GM23248 (cell line): ENCODE measurements at regions not wholly inside any gene's neighbourhood (a gene's known extent, or its start where the extent isn't known, plus 50 kb on each side); places are given as distances from the start of the nearest gene placed in this dataset.

Source experiments
- DNase-seq: peaks from one replicate; pipeline ENCODE4 v3.0.0-alpha.2; 2015
- H2AFZ ChIP-seq: fragments of 200-600 bp; sonication (generic); 2 replicates; pipeline ENCODE4 v1.6.1; 2016; ENCODE audit warnings: antibody characterized with exemption
- H3F3A ChIP-seq: fragments of 200-600 bp; sonication (generic); 2 replicates; pipeline ENCODE4 v1.6.1; 2016; ENCODE audit warnings: mild to moderate bottlenecking, antibody characterized with exemption, mixed run types; ENCODE audit not compliant: insufficient read depth
- H3K27ac ChIP-seq: fragments of 200-600 bp; sonication (generic); 2 replicates; pipeline ENCODE4 v1.5.1; 2016; ENCODE audit warnings: mild to moderate bottlenecking
- H3K27me3 ChIP-seq: fragments of 200-600 bp; sonication (generic); replicated peaks from 2 replicates; pipeline ENCODE4 v1.6.1; 2016; ENCODE audit warnings: mild to moderate bottlenecking; ENCODE audit not compliant: insufficient read depth
- H3K36me3 ChIP-seq: fragments of 200-600 bp; sonication (generic); 2 replicates; pipeline ENCODE4 v1.6.1; 2016; ENCODE audit warnings: low read depth, mild to moderate bottlenecking
- H3K4me1 ChIP-seq: fragments of 200-600 bp; sonication (generic); 2 replicates; pipeline ENCODE4 v1.6.1; 2016; ENCODE audit warnings: mild to moderate bottlenecking; ENCODE audit not compliant: insufficient read depth
- H3K4me2 ChIP-seq: fragments of 200-600 bp; sonication (generic); one replicate; pipeline ENCODE4 v1.6.1; 2016; ENCODE audit warnings: mild to moderate bottlenecking; ENCODE audit not compliant: unreplicated experiment
- H3K4me3 ChIP-seq: fragments of 200-600 bp; sonication (generic); 2 replicates; pipeline ENCODE4 v1.5.1; 2016; ENCODE audit warnings: mild to moderate bottlenecking
- H3K79me2 ChIP-seq: fragments of 200-600 bp; sonication (generic); 2 replicates; pipeline ENCODE4 v1.6.1; 2016; ENCODE audit warnings: mild to moderate bottlenecking; ENCODE audit not compliant: insufficient read depth
- H3K9ac ChIP-seq: fragments of 200-600 bp; sonication (generic); 2 replicates; pipeline ENCODE4 v1.6.1; 2016; ENCODE audit warnings: mild to moderate bottlenecking
- H3K9me2 ChIP-seq: fragments of 200-600 bp; sonication (generic); 2 replicates; pipeline ENCODE4 v1.6.1; 2016; ENCODE audit warnings: mixed run types, mild to moderate bottlenecking, moderate library complexity; ENCODE audit not compliant: insufficient read depth
- H3K9me3 ChIP-seq: fragments of 200-600 bp; sonication (generic); one replicate; pipeline ENCODE4 v1.6.1; 2017; ENCODE audit warnings: low read depth
- H4K20me1 ChIP-seq: fragments of 200-600 bp; sonication (generic); 2 replicates; pipeline ENCODE4 v1.6.0; 2016; ENCODE audit not compliant: insufficient read depth
- EZH2 ChIP-seq: fragments of 200-600 bp; sonication (generic); IDR thresholded peaks from 2 replicates; pipeline ENCODE4 v1.6.1; 2018; ENCODE audit warnings: antibody characterized with exemption, mild to moderate bottlenecking; ENCODE audit not compliant: insufficient read depth, poor library complexity, severe bottlenecking
- EZH2phosphoT487 ChIP-seq: fragments of 200-600 bp; sonication (generic); IDR thresholded peaks from 2 replicates; pipeline ENCODE4 v1.6.1; 2018; ENCODE audit warnings: antibody characterized with exemption, moderate library complexity, mild to moderate bottlenecking, low read depth; ENCODE audit not compliant: insufficient read depth
- WGBS, 2 experiments: methylation state at CpG; one replicate each; pipeline ENCODE4 v1.1.6; 2015 to 2017; ENCODE audit warnings: low lambda C conversion rate in 2 of 2, low coverage in 1 of 2; ENCODE audit errors: missing lambda C conversion rate in 2 of 2; 5-methylcytosine and 5-hydroxymethylcytosine counted together
- in situ Hi-C: fragments of 300-500 bp; cut with MboI; formaldehyde crosslinking; loops from 2 replicates; pipeline ENCODE4 v1.15.0; 2020

- WGBS, 2 experiments, result 23 to 36% methylated on average over 2 of the region's 2 CpGs
- no peak overlapping the region for H3K9ac ChIP-seq
- in situ Hi-C loops, result no loop called here
- TF ChIP-seq EZH2, result no peak
- H3K4me3 ChIP-seq, result no peak overlapping the region
- no peaks in the 10 kb centered on the region for H3K27me3 ChIP-seq
- H3K4me1 ChIP-seq, result no peaks in the 10 kb centered on the region
- no peaks in the 10 kb centered on the region for H4K20me1 ChIP-seq
- no peaks in the 10 kb centered on the region for H3K79me2 ChIP-seq
- no peaks in the 10 kb centered on the region for H3K9me2 ChIP-seq
- H3F3A ChIP-seq, result no peaks in the 10 kb centered on the region
- no peak overlapping the region for H2AFZ ChIP-seq
- no peaks in the 10 kb centered on the region for H3K36me3 ChIP-seq
- H3K4me2 ChIP-seq, result no peak overlapping the region
- H3K9me3 ChIP-seq, result no peaks in the 10 kb centered on the region
- no peak overlapping the region for H3K27ac ChIP-seq
- DNase-seq, result no peak
Observed at GRCh38 chr5:27491047-27491446, 452.7 kb upstream of the CDH9 start.

- H4K20me1 ChIP-seq, result no peaks in the 10 kb centered on the region
- H3K4me1 ChIP-seq, result no peaks in the 10 kb centered on the region
- no peaks in the 10 kb centered on the region for H3K36me3 ChIP-seq
- H2AFZ ChIP-seq, result no peak overlapping the region
- no peaks in the 10 kb centered on the region for H3K9me2 ChIP-seq
- H3K27me3 ChIP-seq, result no peaks in the 10 kb centered on the region
- H3K4me3 ChIP-seq, result no peak overlapping the region
- WGBS, 2 experiments, result 12 to 15% methylated on average over 1 of the region's 1 CpG
- H3K27ac ChIP-seq, result no peak overlapping the region
- no peak for DNase-seq
- TF ChIP-seq EZH2phosphoT487 (no peak), EZH2 (no peak)
- H3K4me2 ChIP-seq, result no peak overlapping the region
- H3K9ac ChIP-seq, result no peak overlapping the region
- no peaks in the 10 kb centered on the region for H3K79me2 ChIP-seq
- no peaks in the 10 kb centered on the region for H3F3A ChIP-seq
- no peaks in the 10 kb centered on the region for H3K9me3 ChIP-seq
- in situ Hi-C loops, result no loop called here
Observed at GRCh38 chr5:27489701-27490100, 451.3 kb upstream of the CDH9 start.

- H3K79me2 ChIP-seq, result no peaks in the 10 kb centered on the region
- in situ Hi-C loops, result no loop called here
- no peak overlapping the region for H2AFZ ChIP-seq
- H3K27ac ChIP-seq, result no peak overlapping the region
- H4K20me1 ChIP-seq, result no peaks in the 10 kb centered on the region
- no peak overlapping the region for H3K4me2 ChIP-seq
- no peaks in the 10 kb centered on the region for H3F3A ChIP-seq
- peaks cover 3% of the 10 kb centered on the region; the same call in 1 of the 2 replicates for H3K36me3 ChIP-seq
- DNase-seq, result no peak
- WGBS, 2 experiments, result 9 to 14% methylated on average over 1 of the region's 1 CpG
- H3K4me1 ChIP-seq, result no peaks in the 10 kb centered on the region
- H3K9me3 ChIP-seq, result no peaks in the 10 kb centered on the region
- no peaks in the 10 kb centered on the region for H3K27me3 ChIP-seq
- no peaks in the 10 kb centered on the region for H3K9me2 ChIP-seq
- H3K9ac ChIP-seq, result no peak overlapping the region
- no peak for TF ChIP-seq EZH2phosphoT487
- no peak for TF ChIP-seq EZH2
- no peak overlapping the region for H3K4me3 ChIP-seq
Observed at GRCh38 chr5:27482663-27483062, 444.3 kb upstream of the CDH9 start.

GRCh38 chr5:27479859-27480258 lies 441.5 kb upstream of the CDH9 start:
- H3K9me2 ChIP-seq, result no peaks in the 10 kb centered on the region
- no peaks in the 10 kb centered on the region for H4K20me1 ChIP-seq
- H3K4me2 ChIP-seq, result no peak overlapping the region
- H3K4me1 ChIP-seq, result no peaks in the 10 kb centered on the region
- 14 to 16% methylated on average over 4 of the region's 4 CpGs for WGBS, 2 experiments
- in situ Hi-C loops, result no loop called here
- peaks cover 3% of the 10 kb centered on the region; the same call in 1 of the 2 replicates for H3K36me3 ChIP-seq
- H3K9me3 ChIP-seq, result no peaks in the 10 kb centered on the region
- TF ChIP-seq EZH2phosphoT487 (no peak), EZH2 (no peak)
- no peak overlapping the region for H3K9ac ChIP-seq
- DNase-seq, result no peak
- no peaks in the 10 kb centered on the region for H3F3A ChIP-seq
- no peaks in the 10 kb centered on the region for H3K27me3 ChIP-seq
- H3K27ac ChIP-seq, result no peak overlapping the region
- no peak overlapping the region for H2AFZ ChIP-seq
- no peak overlapping the region for H3K4me3 ChIP-seq
- no peaks in the 10 kb centered on the region for H3K79me2 ChIP-seq

GRCh38 chr5:27477550-27477949 lies 439.2 kb upstream of the CDH9 start:
- DNase-seq, result no peak
- H3K9me3 ChIP-seq, result no peaks in the 10 kb centered on the region
- TF ChIP-seq EZH2, result no peak
- no peak for TF ChIP-seq EZH2phosphoT487
- H3K4me1 ChIP-seq, result no peaks in the 10 kb centered on the region
- H3K4me3 ChIP-seq, result no peak overlapping the region
- WGBS, 2 experiments, result 4 to 9% methylated on average over 4 of the region's 4 CpGs
- no peaks in the 10 kb centered on the region for H3K9me2 ChIP-seq
- H3K36me3 ChIP-seq, result peaks cover 3% of the 10 kb centered on the region; the same call in 1 of the 2 replicates
- in situ Hi-C loops, result no loop called here
- H3K9ac ChIP-seq, result no peak overlapping the region
- H3F3A ChIP-seq, result no peaks in the 10 kb centered on the region
- no peak overlapping the region for H2AFZ ChIP-seq
- H3K27me3 ChIP-seq, result no peaks in the 10 kb centered on the region
- H4K20me1 ChIP-seq, result no peaks in the 10 kb centered on the region
- 0 out of 2 replicates have a peak, but pooled peaks cover 6% of the 10 kb centered on the region for H3K79me2 ChIP-seq
- H3K27ac ChIP-seq, result no peak overlapping the region
- H3K4me2 ChIP-seq, result no peak overlapping the region
